Right lobe of liver (tissue), 4 donors: ENCODE measurements at regions not wholly inside any gene's neighbourhood (a gene's known extent, or its start where the extent isn't known, plus 50 kb on each side); places are given as distances from the start of the nearest gene placed in this dataset.

Experiments used
- POLR2A ChIP-seq: fragments of 450-650 bp; IDR thresholded peaks from one replicate; pipeline ENCODE4 v1.6.1; 2017; ENCODE audit warnings: antibody characterized with exemption, mild to moderate bottlenecking
- TF ChIP-seq, protein P1 (sequence below), 4 donors: fragments of 200-600 bp in 3 of 4; fragments of 450-650 bp in 1 of 4; IDR thresholded peaks; one replicate each; pipeline versions ENCODE4 v1.5.1 to v1.8.0; 2016 to 2022; ENCODE audit warnings: antibody characterized with exemption in 4 of 4, mild to moderate bottlenecking in 2 of 4
- donor health status: DM: no; HTN: no; CAD: no.
- donor health status: DM: no; HTN: no; CAD: no.
- donor health status: DM: no; HTN: yes; CAD: no.

DNA sequence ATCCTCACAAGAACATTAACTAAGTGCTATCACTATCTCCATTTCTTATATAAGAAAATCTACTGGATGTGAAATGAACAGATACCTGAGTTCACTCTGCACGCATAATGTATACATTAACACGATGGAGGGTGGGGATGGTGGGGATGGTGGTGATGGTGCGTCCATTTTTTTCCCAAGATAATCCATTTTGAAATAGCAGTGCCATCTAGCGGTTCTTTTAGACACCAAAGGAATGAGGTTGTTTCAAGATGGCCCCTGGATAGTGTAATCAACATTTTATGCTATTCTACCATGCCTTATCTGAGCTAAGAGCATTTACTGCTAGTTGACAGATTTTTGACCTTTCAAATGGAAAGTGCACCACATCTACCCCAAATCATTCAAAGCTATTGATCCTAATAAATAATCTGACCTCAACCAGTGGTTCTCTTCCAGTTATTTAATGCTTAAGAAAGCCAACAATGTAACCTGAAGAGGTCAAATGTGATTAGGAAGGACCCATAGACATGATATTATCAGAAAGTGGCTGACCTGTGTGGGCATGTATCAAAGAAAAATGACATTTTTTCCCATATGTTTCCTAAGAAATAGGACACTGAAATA is 714.7 kb upstream of the TENM4 start:
- TF ChIP-seq, protein P1, sequence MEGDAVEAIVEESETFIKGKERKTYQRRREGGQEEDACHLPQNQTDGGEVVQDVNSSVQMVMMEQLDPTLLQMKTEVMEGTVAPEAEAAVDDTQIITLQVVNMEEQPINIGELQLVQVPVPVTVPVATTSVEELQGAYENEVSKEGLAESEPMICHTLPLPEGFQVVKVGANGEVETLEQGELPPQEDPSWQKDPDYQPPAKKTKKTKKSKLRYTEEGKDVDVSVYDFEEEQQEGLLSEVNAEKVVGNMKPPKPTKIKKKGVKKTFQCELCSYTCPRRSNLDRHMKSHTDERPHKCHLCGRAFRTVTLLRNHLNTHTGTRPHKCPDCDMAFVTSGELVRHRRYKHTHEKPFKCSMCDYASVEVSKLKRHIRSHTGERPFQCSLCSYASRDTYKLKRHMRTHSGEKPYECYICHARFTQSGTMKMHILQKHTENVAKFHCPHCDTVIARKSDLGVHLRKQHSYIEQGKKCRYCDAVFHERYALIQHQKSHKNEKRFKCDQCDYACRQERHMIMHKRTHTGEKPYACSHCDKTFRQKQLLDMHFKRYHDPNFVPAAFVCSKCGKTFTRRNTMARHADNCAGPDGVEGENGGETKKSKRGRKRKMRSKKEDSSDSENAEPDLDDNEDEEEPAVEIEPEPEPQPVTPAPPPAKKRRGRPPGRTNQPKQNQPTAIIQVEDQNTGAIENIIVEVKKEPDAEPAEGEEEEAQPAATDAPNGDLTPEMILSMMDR (IDR thresholded peaks at IDR 0.05) = peak; percentile 13 to 56 (median 42)
- no peak for TF ChIP-seq POLR2A
